GM18873 (cell line): ENCODE measurements at regions not wholly inside any gene's neighbourhood (a gene's known extent, or its start where the extent isn't known, plus 50 kb on each side); places are given as distances from the start of the nearest gene placed in this dataset.
A peak's percentile ranks its signal among the peaks of the same experiment; 100 is the strongest.

ENCODE experiments used
- ATAC-seq: cut with Tn5 transposase; IDR thresholded peaks from one replicate; pipeline ENCODE4 v1.9.1; 2021; ENCODE audit warnings: mild to moderate bottlenecking, moderate library complexity, moderate number of reproducible peaks; ENCODE audit not compliant: unreplicated experiment, low FRiP score

- ATAC-seq, result no peak
Measured at GRCh38 chr5:158419186-158419585, 560.2 kb upstream of the CLINT1 start.

- ATAC-seq, result no peak
Measured at GRCh38 chr5:158414780-158415179, 555.8 kb upstream of the CLINT1 start.

- no peak for ATAC-seq
Measured at GRCh38 chr5:158414333-158414762, 555.4 kb upstream of the CLINT1 start.

GRCh38 chr5:158413122-158413680 lies 554.3 kb upstream of the CLINT1 start:
- ATAC-seq, result no peak

- no peak for ATAC-seq
Measured at GRCh38 chr5:158410976-158411375, 552.0 kb upstream of the CLINT1 start.

DNA sequence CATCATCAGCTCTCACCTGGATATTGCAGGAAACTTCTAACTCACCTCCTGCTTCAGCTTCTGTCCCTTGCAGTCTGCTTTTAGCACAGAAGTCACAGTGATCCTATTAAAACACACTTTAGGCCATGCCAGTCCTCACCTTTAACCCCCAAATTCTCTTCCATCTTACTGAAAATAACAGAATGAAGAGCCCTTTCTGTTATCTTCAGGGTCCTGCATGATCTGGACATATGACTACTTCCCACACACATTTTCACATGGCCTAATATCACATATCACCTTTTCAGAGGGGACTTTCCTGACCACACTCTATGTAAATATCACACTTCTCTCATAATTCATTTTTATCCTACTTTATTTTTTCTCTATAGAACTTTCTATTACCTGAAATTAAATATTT lies 550.6 kb upstream of the CLINT1 start:
- peak; percentile 69 for ATAC-seq

DNA sequence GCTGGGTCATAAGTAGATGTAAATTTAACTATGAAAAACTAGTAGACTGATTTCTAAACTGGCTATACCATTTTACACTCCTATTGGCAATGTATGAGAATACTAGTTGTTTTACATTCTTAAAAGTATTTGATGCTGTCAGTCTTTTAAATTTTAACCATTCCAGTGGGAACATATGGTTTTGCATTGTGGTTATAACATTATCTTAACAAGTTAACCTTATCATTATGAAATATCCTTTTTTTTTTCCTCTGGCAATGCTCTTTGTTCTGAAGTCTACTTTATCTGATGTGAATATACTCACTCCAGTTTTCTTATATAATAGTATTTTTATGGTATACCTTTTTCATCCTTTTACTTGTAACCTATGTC lies 548.9 kb upstream of the CLINT1 start:
- ATAC-seq, result no peak

DNA sequence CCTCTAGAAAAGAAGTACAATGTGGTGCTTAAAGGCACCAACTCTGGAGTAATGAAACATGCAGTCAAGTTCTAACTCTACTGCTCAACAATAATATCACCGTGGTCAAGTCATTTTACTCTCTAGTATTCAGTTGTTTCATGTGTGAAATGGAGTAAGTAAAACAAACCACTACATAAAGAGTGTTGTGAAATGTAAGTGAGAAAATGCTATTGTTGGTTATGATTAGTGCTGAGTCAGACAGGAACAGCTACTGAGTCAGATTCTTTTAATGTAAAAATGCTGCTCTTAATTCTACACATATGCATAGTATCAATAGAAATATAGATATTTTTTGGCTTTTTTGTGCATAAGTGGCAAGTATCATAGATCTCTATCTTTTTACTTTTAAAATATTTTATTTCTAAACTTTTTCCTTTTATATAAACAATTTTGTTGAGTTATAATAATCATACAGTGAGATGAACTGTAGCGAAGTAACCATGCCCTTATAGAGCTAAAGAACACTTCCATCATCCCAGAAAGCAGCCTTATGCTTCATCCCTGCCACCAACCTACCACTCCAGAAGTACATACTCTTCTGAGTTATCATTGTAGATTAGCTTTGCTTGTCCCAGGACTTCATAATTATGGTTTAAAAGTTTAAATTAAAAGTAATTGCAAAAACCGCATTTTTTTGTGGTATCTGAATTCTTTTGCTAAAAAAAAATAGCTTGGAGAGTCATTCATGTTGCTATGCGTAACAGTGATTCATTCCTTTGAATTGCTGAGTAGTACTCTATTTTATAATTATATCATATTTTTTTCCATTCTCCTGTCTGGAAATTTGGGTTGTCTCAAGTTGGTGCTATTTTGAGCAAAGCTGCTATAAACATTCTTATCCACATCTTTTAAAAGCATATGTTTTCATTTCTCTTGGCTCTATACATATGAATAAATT lies 548.2 kb upstream of the CLINT1 start:
- ATAC-seq, result no peak

DNA sequence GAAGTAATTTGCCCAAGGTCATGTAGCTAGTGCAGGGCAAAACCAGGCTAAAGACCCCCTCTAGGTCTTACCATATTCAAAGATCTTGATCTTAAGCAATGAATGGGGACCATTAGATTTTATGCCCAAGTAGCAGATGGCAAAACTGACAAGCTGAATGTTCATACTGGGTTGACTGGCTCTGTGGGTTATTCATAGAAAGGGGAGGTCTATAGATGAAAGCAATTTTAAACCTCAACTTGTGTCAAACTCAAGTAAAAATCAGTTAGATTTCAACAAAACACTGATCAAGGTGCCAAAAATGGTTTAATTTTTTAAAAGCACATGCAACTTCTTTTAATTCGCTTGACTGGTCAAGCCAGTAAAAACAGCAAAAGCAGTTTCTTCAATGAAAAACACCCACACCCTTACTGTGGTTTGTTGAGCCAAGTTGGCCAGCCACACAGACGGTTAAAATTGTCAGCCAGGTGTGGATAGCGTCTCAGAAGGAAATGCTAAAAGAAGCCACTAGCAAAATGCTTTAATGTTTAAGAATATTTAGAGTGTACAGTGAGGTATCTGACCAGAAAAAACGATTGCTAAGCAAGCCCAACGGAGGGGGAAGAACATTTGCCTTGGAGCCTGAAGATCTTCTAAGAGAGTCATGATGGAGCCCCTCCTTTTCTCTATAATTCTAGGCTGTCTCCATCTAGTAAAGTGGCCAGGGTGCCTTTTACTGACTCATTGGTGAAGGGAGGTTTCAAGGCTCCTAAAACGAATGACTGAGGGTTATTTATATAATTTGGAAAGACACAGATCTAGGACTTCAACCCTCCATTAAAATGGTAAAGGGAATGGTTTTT lies 539.6 kb upstream of the CLINT1 start:
- peak; percentile 61 for ATAC-seq

DNA sequence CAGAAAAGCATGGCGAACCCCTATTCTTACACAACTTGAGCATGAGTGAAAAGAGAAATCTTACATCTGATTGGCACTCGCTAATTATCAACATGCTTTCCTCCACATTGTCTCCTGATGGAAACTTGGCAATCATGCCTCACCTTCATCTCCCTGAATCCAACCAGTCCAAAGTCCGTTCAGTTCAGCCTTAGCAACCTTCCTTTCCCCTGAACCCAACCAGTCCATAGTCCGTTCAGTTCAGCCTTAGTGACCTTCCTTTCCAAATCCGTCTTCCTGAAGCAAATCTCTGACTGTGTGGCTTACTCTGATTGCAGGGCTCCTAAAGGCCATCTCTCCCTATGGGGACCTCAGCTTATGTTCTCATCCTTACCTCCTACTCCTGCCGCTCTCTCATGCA lies 538.3 kb upstream of the CLINT1 start:
- ATAC-seq, result no peak

DNA sequence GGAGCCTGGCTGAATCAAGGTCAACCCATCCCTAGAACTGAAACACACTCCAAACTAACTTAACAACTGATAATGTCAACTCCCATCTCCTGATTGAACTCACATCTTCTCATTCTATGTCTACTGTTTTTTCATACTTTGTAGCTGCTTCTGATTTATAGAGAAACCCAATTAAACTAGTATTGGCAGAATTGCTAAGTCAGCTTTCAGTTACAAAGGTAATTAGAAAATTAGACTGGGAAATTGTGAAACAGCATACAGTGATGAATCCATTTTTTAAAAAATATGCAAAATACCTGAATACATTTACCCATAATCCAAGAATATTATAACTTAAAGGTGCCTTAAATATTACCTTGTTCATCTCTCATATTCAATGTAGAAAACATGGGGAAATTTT lies 535.2 kb upstream of the CLINT1 start:
- no peak for ATAC-seq

DNA sequence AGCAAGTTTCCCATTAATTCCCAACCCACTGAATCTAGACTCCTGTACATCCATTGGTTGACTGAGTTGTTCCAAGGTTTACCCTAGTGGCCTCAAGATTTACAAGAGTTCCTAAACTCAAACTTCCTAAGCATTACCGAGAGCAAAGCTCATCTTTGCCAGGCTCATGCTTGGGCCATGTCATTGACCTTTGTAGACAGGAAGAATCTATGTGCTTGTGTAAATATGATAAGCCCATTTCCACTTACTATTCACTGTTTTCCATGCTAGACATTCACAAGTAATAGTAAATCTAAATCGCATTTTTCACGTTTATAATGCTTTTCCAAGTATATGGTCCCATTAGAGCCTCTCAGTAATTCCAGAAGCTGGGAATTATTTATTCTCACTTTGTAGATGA lies 534.5 kb upstream of the CLINT1 start:
- no peak for ATAC-seq

- ATAC-seq, result no peak
Measured at GRCh38 chr5:158392753-158393152, 533.8 kb upstream of the CLINT1 start.

DNA sequence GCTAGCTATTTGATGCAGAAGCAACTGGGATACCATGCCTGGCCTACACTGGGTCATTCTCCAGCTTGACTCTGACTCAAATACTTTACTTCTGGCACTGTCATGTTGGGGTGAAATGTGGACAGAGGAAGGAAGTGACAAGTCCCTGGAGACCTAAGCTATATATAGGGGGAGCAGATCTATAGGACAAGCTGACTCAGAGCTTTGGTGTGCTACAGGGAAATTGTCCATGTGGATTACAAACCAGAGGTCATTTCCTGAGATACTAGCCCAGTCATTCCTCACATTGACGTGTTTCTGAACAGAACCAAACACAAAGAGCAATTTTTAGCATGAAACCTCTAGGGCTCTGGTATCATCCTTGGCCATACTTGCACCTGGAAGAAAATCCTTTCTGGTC lies 531.6 kb upstream of the CLINT1 start:
- ATAC-seq, result no peak

DNA sequence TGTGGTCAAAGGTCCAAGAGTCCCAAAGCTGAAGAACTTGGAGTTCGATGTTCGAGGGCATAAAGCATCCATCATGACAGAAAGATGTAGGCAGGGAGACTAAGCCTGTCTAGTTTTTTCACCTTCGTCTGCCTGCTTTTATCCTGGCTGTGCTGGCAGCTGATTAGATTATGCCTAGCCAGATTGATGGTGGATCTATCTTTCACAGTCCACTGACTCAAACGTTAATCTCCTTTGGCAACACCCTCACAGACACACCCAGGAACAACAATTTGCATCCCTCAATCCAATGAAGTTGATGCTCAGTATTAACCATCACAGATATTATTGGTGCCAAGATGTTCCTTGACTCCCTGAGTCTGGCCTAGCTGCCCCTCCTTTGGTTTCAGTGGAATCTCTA lies 530.8 kb upstream of the CLINT1 start:
- no peak for ATAC-seq

DNA sequence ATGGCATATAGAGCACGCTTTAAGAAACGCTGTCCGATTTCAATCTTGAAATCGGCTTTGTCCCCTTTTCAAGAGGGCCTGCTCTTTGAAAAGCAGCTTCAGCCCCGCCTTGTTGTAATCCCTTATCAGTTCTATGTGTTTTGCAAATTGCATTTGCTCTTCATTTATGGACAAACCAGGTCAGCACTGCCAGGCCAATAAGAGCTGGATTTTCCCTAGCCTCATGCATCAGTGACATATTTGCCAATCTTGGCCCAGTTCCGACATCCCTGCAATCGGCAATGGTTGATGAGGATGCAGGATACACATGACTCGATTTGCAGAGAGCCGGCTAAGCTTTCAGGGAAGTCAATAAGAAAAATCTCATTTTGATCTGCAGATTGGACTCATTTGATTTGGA lies 529.1 kb upstream of the CLINT1 start:
- no peak for ATAC-seq

GRCh38 chr5:158387499-158387898 lies 528.6 kb upstream of the CLINT1 start:
- no peak for ATAC-seq

DNA sequence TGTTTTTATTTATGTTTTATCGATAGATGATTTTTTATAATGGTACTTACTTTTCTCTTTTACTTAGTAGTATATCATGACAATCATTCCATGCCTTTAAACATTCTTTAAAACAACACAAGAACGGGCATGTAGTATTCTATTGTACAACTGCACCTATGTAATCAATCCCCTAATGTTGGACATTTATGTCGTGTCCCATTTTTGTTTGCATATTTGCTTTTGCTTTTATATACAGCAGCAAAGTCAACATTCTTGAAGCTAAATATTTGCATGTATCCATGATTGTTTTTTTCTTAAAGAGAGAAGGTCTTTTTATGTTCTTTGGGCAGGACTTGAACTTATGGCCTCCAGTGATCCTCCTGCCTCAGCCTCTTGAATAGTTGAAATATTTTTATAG lies 527.0 kb upstream of the CLINT1 start:
- ATAC-seq, result no peak

DNA sequence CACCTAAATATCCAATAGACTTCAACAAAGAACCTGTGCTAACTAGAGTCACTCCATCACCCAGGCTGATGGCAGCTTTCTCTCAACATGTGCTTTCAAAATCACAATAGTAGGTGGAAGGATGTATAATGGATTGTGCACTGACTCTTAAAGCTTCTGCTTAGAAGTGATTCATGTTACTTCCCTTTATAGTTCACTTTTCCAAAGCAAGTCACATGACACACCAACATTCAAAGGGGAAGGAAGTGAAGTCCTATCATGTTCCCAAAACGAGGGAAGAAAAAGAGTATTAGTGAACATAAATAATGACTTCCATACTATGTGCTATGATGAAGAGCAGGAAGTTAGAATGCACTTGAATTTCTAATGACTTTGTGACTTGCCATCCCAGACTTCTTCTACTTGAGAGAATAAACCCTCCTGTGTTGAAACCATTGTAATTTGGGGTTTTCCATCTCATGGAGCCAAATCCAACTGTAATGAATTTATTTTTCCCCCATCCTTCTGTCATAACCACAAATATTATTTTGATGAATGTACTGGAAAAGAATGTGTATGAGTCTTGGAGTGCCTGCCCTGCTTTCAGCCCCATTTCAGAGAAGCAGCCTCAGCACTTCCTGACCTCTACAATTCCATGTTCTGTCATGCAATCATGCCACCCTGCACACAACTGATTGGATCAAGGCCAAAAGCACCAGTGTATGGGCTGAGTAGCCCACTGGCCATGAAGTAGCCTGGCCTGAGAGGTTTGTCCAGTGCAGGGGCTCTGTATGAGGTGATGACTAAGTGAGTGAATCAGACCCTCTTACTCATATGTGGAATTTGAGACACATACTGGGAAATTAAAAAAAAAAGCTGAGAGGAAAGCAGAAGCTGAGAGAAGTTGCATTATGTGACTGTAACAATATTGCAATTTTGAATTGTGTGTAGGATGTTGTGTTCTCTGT lies 525.9 kb upstream of the CLINT1 start:
- ATAC-seq, result no peak

DNA sequence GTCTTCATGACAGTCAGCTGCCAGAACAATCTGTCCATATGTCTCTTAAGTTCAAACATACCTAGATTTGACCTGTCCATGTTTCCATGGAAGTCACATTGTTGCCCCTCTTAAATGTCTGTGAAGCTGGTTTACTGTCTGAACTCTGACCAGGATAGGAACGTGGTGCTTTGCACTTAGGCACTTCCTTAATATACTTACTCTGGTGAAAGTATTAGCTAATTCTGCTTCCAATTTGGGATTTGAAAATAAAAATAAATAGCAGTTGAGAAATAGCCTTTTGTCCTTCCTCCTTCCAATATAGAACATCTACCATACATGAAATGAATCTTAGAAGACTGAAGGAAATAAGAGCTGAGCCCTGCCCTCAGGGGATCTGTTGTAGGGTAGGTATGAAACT lies 524.5 kb upstream of the CLINT1 start:
- ATAC-seq, result no peak
